IMR-90 (cell line): ENCODE measurements at regions not wholly inside any gene's neighbourhood (a gene's known extent, or its start where the extent isn't known, plus 50 kb on each side); places are given as distances from the start of the nearest gene placed in this dataset.

Source experiments
- ATAC-seq: fragments of 200-7000 bp; cut with Tn5 transposase; 2 replicates; pipeline ENCODE4 v1.9.1; 2020; ENCODE audit warnings: low read depth, mild to moderate bottlenecking, moderate library complexity
- BruUV-seq: library from RNA; stranded (reverse); fragments of 400-500 nt; replicated peaks from 2 replicates; lab custom pipeline; 2021; lab: Mats Ljungman, UMichigan
- CTCF ChIA-PET: fragments of 300-600 bp; formaldehyde crosslinking; extraction: SDS; loops from one replicate; lab custom pipeline; 2021; ENCODE audit warnings: antibody characterized with exemption; lab: Yijun Ruan, JAX
- POLR2A ChIA-PET: fragments of 300-600 bp; sonication (Branson Sonifier 250); formaldehyde crosslinking; loops from one replicate; lab custom pipeline; 2022; ENCODE audit warnings: antibody characterized with exemption; ENCODE audit not compliant: unreplicated experiment; lab: Charles Lee
- DNase-seq: peaks from one replicate; pipeline ENCODE4 v3.0.0; 2013
- H2AFZ ChIP-seq: replicated peaks from 2 replicates; pipeline ENCODE3; 2013; ENCODE audit warnings: low read length, mild to moderate bottlenecking; ENCODE audit not compliant: poor library complexity
- H2AK5ac ChIP-seq: 2 replicates; pipeline ENCODE4 v1.6.1; 2013; ENCODE audit warnings: low read depth, low read length, inconsistent platforms
- H2AK9ac ChIP-seq: replicated peaks from 2 replicates; pipeline ENCODE3; 2013; ENCODE audit warnings: mild to moderate bottlenecking, low read depth, low read length, moderate library complexity; ENCODE audit not compliant: poor library complexity
- H2BK120ac ChIP-seq: 2 replicates; pipeline ENCODE4 v1.6.1; 2013; ENCODE audit warnings: low read depth, low read length, inconsistent platforms
- H2BK15ac ChIP-seq: 3 replicates; pipeline ENCODE4 v1.6.1; 2013; ENCODE audit warnings: low read depth, low read length, inconsistent platforms
- H2BK20ac ChIP-seq: 2 replicates; pipeline ENCODE4 v1.6.1; 2013; ENCODE audit warnings: low read depth, mild to moderate bottlenecking, inconsistent platforms, low read length, moderate library complexity
- H2BK5ac ChIP-seq: 2 replicates; pipeline ENCODE4 v1.6.1; 2013; ENCODE audit warnings: mild to moderate bottlenecking, low read depth, low read length, inconsistent platforms; ENCODE audit not compliant: poor library complexity, severe bottlenecking
- H3K14ac ChIP-seq: replicated peaks from 2 replicates; pipeline ENCODE4 v1.6.1; 2013; ENCODE audit warnings: low read depth, low read length, inconsistent platforms
- H3K18ac ChIP-seq: 2 replicates; pipeline ENCODE4 v1.6.1; 2013; ENCODE audit warnings: low read depth, low read length, control low read depth
- H3K23ac ChIP-seq: 2 replicates; pipeline ENCODE4 v1.6.1; 2013; ENCODE audit warnings: low read depth, low read length, inconsistent platforms
- H3K27ac ChIP-seq: 2 replicates; pipeline ENCODE4 v1.5.1; 2013; ENCODE audit warnings: mild to moderate bottlenecking, control low read depth, low read length; ENCODE audit not compliant: insufficient read depth
- H3K27me3 ChIP-seq: 2 replicates; pipeline ENCODE4 v1.6.1; 2013; ENCODE audit warnings: low read length; ENCODE audit not compliant: control insufficient read depth, insufficient read depth
- H3K36me3 ChIP-seq: 2 replicates; pipeline ENCODE4 v1.6.1; 2013; ENCODE audit warnings: low read length, mixed read lengths; ENCODE audit not compliant: control insufficient read depth, insufficient read depth
- H3K4ac ChIP-seq: 2 replicates; pipeline ENCODE4 v1.6.1; 2013; ENCODE audit warnings: low read depth, low read length, inconsistent platforms
- H3K4me1 ChIP-seq: 2 replicates; pipeline ENCODE4 v1.6.1; 2013; ENCODE audit warnings: low read length, mixed read lengths; ENCODE audit not compliant: control insufficient read depth, insufficient read depth
- H3K4me2 ChIP-seq: 2 replicates; pipeline ENCODE4 v1.6.1; 2013; ENCODE audit warnings: low read depth, mild to moderate bottlenecking, control low read depth, low read length, moderate library complexity
- H3K4me3 ChIP-seq: 2 replicates; pipeline ENCODE4 v1.5.1; 2013; ENCODE audit warnings: low read depth, mild to moderate bottlenecking, control low read depth, low read length, moderate library complexity; ENCODE audit not compliant: insufficient read depth
- H3K56ac ChIP-seq: 2 replicates; pipeline ENCODE4 v1.6.1; 2013; ENCODE audit warnings: low read length, inconsistent platforms; ENCODE audit not compliant: insufficient read depth; ENCODE audit errors: extremely low read depth
- H3K79me1 ChIP-seq, 2 experiments: 2 replicates each; pipeline ENCODE4 v1.6.1; 2013; ENCODE audit warnings: low read length in 2 of 2, inconsistent platforms in 1 of 2, low read depth in 1 of 2
- H3K9ac ChIP-seq: 2 replicates; pipeline ENCODE4 v1.6.1; 2013; ENCODE audit warnings: low read depth, low read length, control low read depth
- H3K9me1 ChIP-seq: 2 replicates; pipeline ENCODE4 v1.6.1; 2013; ENCODE audit warnings: low read length, inconsistent platforms; ENCODE audit not compliant: insufficient read depth
- H3K9me3 ChIP-seq: 2 replicates; pipeline ENCODE4 v1.6.1; 2013; ENCODE audit warnings: low read length; ENCODE audit not compliant: control insufficient read depth, insufficient read depth
- H4K20me1 ChIP-seq: 2 replicates; pipeline ENCODE4 v1.6.1; 2013; ENCODE audit warnings: low read length, inconsistent platforms; ENCODE audit not compliant: insufficient read depth
- H4K5ac ChIP-seq: 2 replicates; pipeline ENCODE4 v1.6.1; 2013; ENCODE audit warnings: mild to moderate bottlenecking, low read depth, low read length, control low read depth
- H4K8ac ChIP-seq, 2 experiments: 2 replicates each; pipeline ENCODE4 v1.6.1; 2013; ENCODE audit warnings: low read depth in 2 of 2, low read length in 2 of 2, control low read depth in 1 of 2, inconsistent platforms in 1 of 2
- H4K91ac ChIP-seq: 2 replicates; pipeline ENCODE4 v1.6.1; 2013; ENCODE audit warnings: low read depth, low read length, inconsistent platforms; ENCODE audit not compliant: insufficient read depth
- CEBPB ChIP-seq: IDR thresholded peaks from 2 replicates; pipeline ENCODE4 v1.6.1; 2012; ENCODE audit warnings: low read depth, low read length, improper control_type of control experiment
- FOS ChIP-seq: fragments of 150-350 bp; IDR thresholded peaks from 2 replicates; pipeline ENCODE4 v1.6.1; 2016; ENCODE audit warnings: low read depth, low read length
- MXI1 ChIP-seq: IDR thresholded peaks from 2 replicates; pipeline ENCODE4 v1.6.1; 2012; ENCODE audit warnings: low read depth, mild to moderate bottlenecking, low read length, moderate library complexity, borderline replicate concordance
- POLR2A ChIP-seq: IDR thresholded peaks from 2 replicates; pipeline ENCODE4 v1.6.1; 2012; ENCODE audit warnings: mild to moderate bottlenecking, low read depth, low read length
- RAD21 ChIP-seq: IDR thresholded peaks from 2 replicates; pipeline ENCODE4 v1.6.1; 2012; ENCODE audit warnings: low read length, improper control_type of control experiment
- RCOR1 ChIP-seq: IDR thresholded peaks from 2 replicates; pipeline ENCODE4 v1.6.1; 2012; ENCODE audit warnings: mild to moderate bottlenecking, low read length, improper control_type of control experiment; ENCODE audit not compliant: insufficient replicate concordance
- SMC3 ChIP-seq: fragments of 150-350 bp; IDR thresholded peaks from 2 replicates; pipeline ENCODE4 v1.6.1; 2016; ENCODE audit warnings: low read depth, mild to moderate bottlenecking, antibody characterized with exemption, low read length, moderate library complexity
- dilution Hi-C: fragments of 300-500 bp; cut with HindIII; formaldehyde crosslinking; loops from one replicate; pipeline ENCODE4 v1.14.3; 2018; ENCODE audit warnings: low sequenced_read_pairs; ENCODE audit not compliant: unreplicated experiment
- in situ Hi-C: fragments of 300-500 bp; cut with MboI; formaldehyde crosslinking; loops from 3 replicates; pipeline ENCODE4 v1.14.3; 2019; ENCODE audit warnings: low sequenced_read_pairs, inconsistent platforms, mixed read lengths
- intact Hi-C: fragments of 100-400 bp; cut with micrococcal nuclease; formaldehyde crosslinking; loops from 2 replicates; pipeline ENCODE4 v1.10.0; 2022
- TF ChIP-seq, protein P1 (sequence below): conservative IDR thresholded peaks from 2 replicates; pipeline ENCODE4 v1.5.1; 2012; ENCODE audit warnings: mild to moderate bottlenecking, low read depth, low read length, improper control_type of control experiment

DNA sequence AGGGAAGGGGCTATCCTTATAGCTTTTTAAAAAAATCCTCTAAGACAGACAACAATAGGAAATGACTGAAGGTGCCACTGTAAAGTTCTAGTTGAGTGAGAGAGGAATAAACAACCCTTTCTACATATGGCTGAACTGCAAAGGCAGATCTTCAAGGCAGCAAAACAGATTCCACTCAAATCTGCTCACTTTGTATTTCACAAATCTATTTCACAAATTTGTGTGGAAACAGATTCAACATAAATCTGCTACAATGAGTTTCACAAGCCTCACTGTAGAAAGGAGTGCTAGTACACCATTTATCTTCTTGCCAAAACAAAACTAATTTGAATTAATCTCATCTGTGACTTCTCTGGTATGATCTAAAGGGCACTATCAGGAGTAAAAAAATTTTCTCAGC, 451.3 kb downstream of the PLA2G4A start:
- no TSS peak for BruUV-seq
- H4K91ac ChIP-seq = no peak overlapping the region
- no peak overlapping the region for H4K5ac ChIP-seq
- no peak overlapping the region for H2BK15ac ChIP-seq
- no peaks in the 10 kb centered on the region for H3K79me1 ChIP-seq
- ChIA-PET CTCF (no interaction called here), POLR2A (no interaction called here)
- no peak overlapping the region for H4K8ac ChIP-seq
- no peak overlapping the region for H3K4me2 ChIP-seq
- ATAC-seq = no peak
- H3K9ac ChIP-seq = no peak overlapping the region
- no peaks in the 10 kb centered on the region for H3K9me3 ChIP-seq
- no peak overlapping the region for H2AK9ac ChIP-seq
- H2BK5ac ChIP-seq = no peak overlapping the region
- H3K9me1 ChIP-seq = no peaks in the 10 kb centered on the region; the same call in 1 of the 2 replicates
- H4K20me1 ChIP-seq = no peaks in the 10 kb centered on the region
- intact Hi-C loops = no loop called here
- no peak overlapping the region for H3K56ac ChIP-seq
- no peak overlapping the region for H3K27ac ChIP-seq
- peaks cover 5% of the 10 kb centered on the region; the same call in 1 of the 2 replicates for H3K4me1 ChIP-seq
- TF ChIP-seq SMC3 (no peak), RCOR1 (no peak), FOS (no peak), RAD21 (no peak), POLR2A (no peak), MXI1 (no peak), CEBPB (no peak)
- TF ChIP-seq, protein P1, sequence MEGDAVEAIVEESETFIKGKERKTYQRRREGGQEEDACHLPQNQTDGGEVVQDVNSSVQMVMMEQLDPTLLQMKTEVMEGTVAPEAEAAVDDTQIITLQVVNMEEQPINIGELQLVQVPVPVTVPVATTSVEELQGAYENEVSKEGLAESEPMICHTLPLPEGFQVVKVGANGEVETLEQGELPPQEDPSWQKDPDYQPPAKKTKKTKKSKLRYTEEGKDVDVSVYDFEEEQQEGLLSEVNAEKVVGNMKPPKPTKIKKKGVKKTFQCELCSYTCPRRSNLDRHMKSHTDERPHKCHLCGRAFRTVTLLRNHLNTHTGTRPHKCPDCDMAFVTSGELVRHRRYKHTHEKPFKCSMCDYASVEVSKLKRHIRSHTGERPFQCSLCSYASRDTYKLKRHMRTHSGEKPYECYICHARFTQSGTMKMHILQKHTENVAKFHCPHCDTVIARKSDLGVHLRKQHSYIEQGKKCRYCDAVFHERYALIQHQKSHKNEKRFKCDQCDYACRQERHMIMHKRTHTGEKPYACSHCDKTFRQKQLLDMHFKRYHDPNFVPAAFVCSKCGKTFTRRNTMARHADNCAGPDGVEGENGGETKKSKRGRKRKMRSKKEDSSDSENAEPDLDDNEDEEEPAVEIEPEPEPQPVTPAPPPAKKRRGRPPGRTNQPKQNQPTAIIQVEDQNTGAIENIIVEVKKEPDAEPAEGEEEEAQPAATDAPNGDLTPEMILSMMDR = no peak
- H2AK5ac ChIP-seq = no peak overlapping the region
- no peak overlapping the region for H3K4me3 ChIP-seq
- H3K27me3 ChIP-seq = no peaks in the 10 kb centered on the region
- no peak overlapping the region for H3K14ac ChIP-seq
- no peak overlapping the region for H3K23ac ChIP-seq
- no peak overlapping the region for H3K4ac ChIP-seq
- dilution Hi-C loops = no loop called here
- in situ Hi-C loops = no loop called here
- H3K18ac ChIP-seq = no peak overlapping the region
- no peak overlapping the region for H2BK20ac ChIP-seq
- H2AFZ ChIP-seq = no peak overlapping the region
- no peak for DNase-seq
- no peak overlapping the region for H2BK120ac ChIP-seq
- no peaks in the 10 kb centered on the region for H3K36me3 ChIP-seq
